Bronchial epithelial cell (primary cell): ENCODE measurements at regions not wholly inside any gene's neighbourhood (a gene's known extent, or its start where the extent isn't known, plus 50 kb on each side); places are given as distances from the start of the nearest gene placed in this dataset.

Experiments
- DNase-seq: peaks from one replicate; pipeline ENCODE4 v3.0.0-alpha.2; 2010; ENCODE audit warnings: low read depth
- FAIRE-seq: peaks from 2 replicates; lab custom pipeline; 2011; peaks lifted over from hg19 to GRCh38; lab: Jason Lieb, UNC
- H3K27me3 ChIP-seq: 2 replicates; pipeline ENCODE4 v1.5.1; 2011; ENCODE audit warnings: low read length; ENCODE audit not compliant: control insufficient read depth, insufficient read depth
- H3K36me3 ChIP-seq: 2 replicates; pipeline ENCODE4 v1.5.1; 2011; ENCODE audit warnings: low read length; ENCODE audit not compliant: control insufficient read depth, insufficient read depth
- H3K4me3 ChIP-seq: 2 replicates; pipeline ENCODE4 v1.5.1; 2011; ENCODE audit warnings: mild to moderate bottlenecking, low read depth, low read length, control low read depth
- TF ChIP-seq, protein P1 (sequence below): IDR thresholded peaks from 2 replicates; pipeline ENCODE4 v1.5.1; 2011; ENCODE audit warnings: mild to moderate bottlenecking, moderate library complexity, low read length, control low read depth, inconsistent platforms; ENCODE audit not compliant: insufficient read depth, severe bottlenecking

GRCh38 chr13:26155568-26155967 is 66.5 kb downstream of the RNF6 start:
- H3K36me3 ChIP-seq = no peaks in the 10 kb centered on the region
- no peak overlapping the region for H3K4me3 ChIP-seq
- no peak for FAIRE-seq
- TF ChIP-seq, protein P1, sequence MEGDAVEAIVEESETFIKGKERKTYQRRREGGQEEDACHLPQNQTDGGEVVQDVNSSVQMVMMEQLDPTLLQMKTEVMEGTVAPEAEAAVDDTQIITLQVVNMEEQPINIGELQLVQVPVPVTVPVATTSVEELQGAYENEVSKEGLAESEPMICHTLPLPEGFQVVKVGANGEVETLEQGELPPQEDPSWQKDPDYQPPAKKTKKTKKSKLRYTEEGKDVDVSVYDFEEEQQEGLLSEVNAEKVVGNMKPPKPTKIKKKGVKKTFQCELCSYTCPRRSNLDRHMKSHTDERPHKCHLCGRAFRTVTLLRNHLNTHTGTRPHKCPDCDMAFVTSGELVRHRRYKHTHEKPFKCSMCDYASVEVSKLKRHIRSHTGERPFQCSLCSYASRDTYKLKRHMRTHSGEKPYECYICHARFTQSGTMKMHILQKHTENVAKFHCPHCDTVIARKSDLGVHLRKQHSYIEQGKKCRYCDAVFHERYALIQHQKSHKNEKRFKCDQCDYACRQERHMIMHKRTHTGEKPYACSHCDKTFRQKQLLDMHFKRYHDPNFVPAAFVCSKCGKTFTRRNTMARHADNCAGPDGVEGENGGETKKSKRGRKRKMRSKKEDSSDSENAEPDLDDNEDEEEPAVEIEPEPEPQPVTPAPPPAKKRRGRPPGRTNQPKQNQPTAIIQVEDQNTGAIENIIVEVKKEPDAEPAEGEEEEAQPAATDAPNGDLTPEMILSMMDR = no peak
- no peak for DNase-seq
- no peaks in the 10 kb centered on the region for H3K27me3 ChIP-seq

DNA sequence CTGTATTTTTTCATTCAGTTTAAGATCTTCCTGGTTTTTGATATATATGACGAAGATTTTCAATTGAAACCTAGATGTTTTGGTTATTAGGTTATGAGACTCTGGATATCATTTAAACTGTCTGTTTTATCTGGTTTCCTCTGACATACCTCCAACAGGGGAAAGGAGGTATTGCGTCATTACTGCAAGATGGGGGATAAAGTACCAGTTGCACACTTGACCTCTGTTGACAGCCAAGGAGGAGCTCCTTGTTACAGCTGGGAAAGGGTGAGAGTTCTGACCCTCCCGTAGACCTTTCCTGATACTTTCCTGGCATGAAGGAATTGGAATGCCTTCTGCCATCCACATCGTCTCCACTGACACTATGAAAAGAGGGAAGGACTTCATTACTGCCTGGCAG is 82.0 kb upstream of the SHISA2 start:
- H3K27me3 ChIP-seq = no peaks in the 10 kb centered on the region
- no peak overlapping the region for H3K4me3 ChIP-seq
- DNase-seq = no peak
- FAIRE-seq = no peak
- TF ChIP-seq, protein P1 = no peak
- H3K36me3 ChIP-seq = no peaks in the 10 kb centered on the region

GRCh38 chr13:26133286-26133685 is 81.5 kb upstream of the SHISA2 start:
- TF ChIP-seq, protein P1 = no peak
- H3K27me3 ChIP-seq = no peaks in the 10 kb centered on the region
- no peak for DNase-seq
- no peak overlapping the region for H3K4me3 ChIP-seq
- no peak for FAIRE-seq
- no peaks in the 10 kb centered on the region for H3K36me3 ChIP-seq

DNA sequence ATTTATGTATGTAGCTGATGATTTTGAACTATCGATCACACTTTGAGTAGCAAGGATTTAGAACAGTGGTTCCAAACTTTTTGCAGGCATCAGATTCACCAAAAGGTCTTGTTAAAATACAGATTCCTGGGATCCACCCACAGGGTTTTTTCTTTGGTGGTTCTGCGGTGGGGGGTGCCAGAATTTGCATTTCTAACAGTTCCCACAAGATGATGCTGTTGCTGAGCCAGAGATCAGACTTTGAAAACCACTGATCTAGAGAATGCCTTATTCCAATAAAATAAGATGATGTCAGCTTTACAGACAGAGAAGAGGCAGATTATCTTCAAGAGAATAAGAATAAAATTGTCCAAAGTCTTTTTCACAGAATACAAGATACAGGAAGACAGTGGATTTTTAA is 80.9 kb upstream of the SHISA2 start:
- Histone ChIP-seq H3K4me3 (no peak overlapping the region), H3K27me3 (no peaks in the 10 kb centered on the region), H3K36me3 (no peaks in the 10 kb centered on the region)
- TF ChIP-seq, protein P1 = no peak
- DNase-seq (peak; percentile 1), FAIRE-seq (no peak)

- Histone ChIP-seq H3K36me3 (no peaks in the 10 kb centered on the region), H3K27me3 (no peaks in the 10 kb centered on the region), H3K4me3 (no peak overlapping the region)
- DNase-seq = no peak
- TF ChIP-seq, protein P1 = no peak
- FAIRE-seq = no peak
Measured at GRCh38 chr13:26128676-26129075, 76.9 kb upstream of the SHISA2 start.

DNA sequence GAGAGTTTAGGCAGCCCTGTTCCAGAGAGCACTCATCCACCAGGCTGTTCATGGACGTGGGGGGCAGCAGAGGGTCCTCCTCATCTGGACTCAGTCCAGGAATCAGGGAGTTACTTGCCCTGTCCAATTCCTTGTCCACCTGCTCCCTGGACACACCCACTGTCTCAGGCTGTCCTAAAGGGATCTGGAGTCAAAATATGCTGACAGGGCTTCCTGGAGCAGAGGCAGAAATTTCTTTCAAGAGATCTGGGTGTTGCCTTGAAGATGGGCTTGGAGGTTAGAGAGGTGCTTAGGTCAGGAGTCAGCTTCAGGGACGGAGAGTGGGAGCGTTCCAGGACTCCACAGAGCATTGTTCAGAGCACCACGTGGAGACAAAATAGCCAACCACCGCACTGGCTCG is 65.8 kb upstream of the SHISA2 start:
- H3K4me3 ChIP-seq = no peak overlapping the region
- H3K27me3 ChIP-seq = no peaks in the 10 kb centered on the region
- H3K36me3 ChIP-seq = no peaks in the 10 kb centered on the region
- TF ChIP-seq, protein P1 = no peak
- FAIRE-seq = peak; percentile 50
- DNase-seq = no peak
